ENCODE measurements at regions not wholly inside any gene's neighbourhood (a gene's known extent, or its start where the extent isn't known, plus 50 kb on each side); places are given as distances from the start of the nearest gene placed in this dataset.

DNA sequence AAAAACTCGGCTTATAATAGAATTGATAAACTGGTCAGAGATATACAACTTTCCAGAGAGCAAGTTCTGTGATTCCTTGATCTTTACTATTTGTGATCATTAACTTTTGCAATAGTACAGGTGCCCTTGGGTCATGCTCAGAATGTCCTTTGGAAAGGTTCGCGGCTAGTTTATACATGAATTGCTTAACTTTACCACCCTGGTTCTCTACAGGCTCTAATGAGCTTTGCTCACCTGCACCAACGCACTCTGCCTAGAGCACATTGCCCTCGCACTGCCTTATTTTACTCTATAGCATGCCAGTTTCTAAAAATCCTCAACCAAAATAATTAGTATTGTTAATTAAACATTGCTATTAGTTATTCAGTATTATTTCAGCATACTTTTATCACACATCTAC is 931.2 kb upstream of the KCND2 start:
- ATAC-seq (no peak), DNase-seq (no peak)
- Histone ChIP-seq H3K36me3 (no peaks in the 10 kb centered on the region), H3K27ac (no peak overlapping the region), H3K4me1 (no peaks in the 10 kb centered on the region), H3K4me3 (no peak overlapping the region), H3K27me3 (no peaks in the 10 kb centered on the region), H3K9me3 (peaks cover 0 to 4% (median 0%) of the 10 kb centered on the region in 12 donors)
- intact Hi-C loops (cut with DNase I), result no loop called here
- 91 to 94% (median 92%) methylated on average over 5 of the region's 5 CpGs for WGBS, 4 donors
- TF ChIP-seq, protein P1, sequence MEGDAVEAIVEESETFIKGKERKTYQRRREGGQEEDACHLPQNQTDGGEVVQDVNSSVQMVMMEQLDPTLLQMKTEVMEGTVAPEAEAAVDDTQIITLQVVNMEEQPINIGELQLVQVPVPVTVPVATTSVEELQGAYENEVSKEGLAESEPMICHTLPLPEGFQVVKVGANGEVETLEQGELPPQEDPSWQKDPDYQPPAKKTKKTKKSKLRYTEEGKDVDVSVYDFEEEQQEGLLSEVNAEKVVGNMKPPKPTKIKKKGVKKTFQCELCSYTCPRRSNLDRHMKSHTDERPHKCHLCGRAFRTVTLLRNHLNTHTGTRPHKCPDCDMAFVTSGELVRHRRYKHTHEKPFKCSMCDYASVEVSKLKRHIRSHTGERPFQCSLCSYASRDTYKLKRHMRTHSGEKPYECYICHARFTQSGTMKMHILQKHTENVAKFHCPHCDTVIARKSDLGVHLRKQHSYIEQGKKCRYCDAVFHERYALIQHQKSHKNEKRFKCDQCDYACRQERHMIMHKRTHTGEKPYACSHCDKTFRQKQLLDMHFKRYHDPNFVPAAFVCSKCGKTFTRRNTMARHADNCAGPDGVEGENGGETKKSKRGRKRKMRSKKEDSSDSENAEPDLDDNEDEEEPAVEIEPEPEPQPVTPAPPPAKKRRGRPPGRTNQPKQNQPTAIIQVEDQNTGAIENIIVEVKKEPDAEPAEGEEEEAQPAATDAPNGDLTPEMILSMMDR (IDR thresholded peaks at IDR 0.05), result no peak
- no peak for TF ChIP-seq POLR2A (IDR thresholded peaks at IDR 0.05)

DNA sequence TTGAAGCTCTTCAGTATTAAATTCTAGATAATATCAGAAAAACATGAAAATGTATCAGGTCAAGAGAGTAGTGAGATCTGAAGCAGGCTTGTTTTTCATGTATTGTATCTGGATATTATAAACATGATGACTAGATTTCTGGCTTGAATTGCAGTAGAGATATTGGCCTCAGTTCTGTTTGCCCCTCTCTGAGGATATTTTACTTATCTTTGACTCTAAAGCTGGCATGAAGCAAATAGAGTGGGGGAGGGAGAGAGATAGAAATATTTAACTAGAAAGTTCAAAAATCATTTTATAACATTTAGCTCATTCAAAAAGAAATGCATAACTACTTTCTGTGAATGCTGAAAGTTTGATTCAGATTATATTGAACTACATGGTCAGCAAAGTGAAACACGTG is 929.7 kb upstream of the KCND2 start:
- no peak for ATAC-seq
- intact Hi-C loops (cut with DNase I), result no loop called here
- Histone ChIP-seq H3K36me3 (no peaks in the 10 kb centered on the region), H3K27me3 (no peaks in the 10 kb centered on the region), H3K4me3 (no peak overlapping the region), H3K4me1 (no peaks in the 10 kb centered on the region), H3K27ac (no peak overlapping the region), H3K9me3 (peaks cover 0 to 4% (median 0%) of the 10 kb centered on the region in 12 donors)
- no peak for DNase-seq
- WGBS, 4 donors, result 16 to 27% (median 21%) methylated on average over 1 of the region's 1 CpG
- TF ChIP-seq POLR2A (IDR thresholded peaks at IDR 0.05), result no peak
- TF ChIP-seq, protein P1 (IDR thresholded peaks at IDR 0.05), result no peak

DNA sequence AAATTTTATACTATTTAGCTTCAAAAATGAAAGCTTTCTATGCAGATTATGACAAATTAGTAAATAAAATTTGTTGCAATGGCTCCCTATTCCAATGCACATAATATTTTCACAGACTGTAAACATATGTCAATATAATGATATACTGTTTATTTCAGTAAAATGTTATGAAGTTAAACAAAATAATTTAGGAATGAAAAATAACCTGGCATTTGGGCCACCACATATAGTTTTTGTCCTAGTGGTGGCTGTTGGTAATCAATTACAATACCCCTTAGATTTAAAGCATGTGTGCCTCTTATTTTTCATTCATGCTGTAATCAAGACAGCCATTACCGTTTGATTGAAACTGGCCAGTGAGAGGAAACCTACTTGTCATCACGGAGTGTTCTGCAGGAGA is 928.5 kb upstream of the KCND2 start:
- DNase-seq, result no peak
- Histone ChIP-seq H3K9me3 (peaks cover 0 to 4% (median 0%) of the 10 kb centered on the region in 12 donors), H3K4me3 (no peak overlapping the region), H3K4me1 (no peaks in the 10 kb centered on the region), H3K36me3 (no peaks in the 10 kb centered on the region), H3K27ac (no peak overlapping the region), H3K27me3 (no peaks in the 10 kb centered on the region)
- no peak for ATAC-seq
- TF ChIP-seq POLR2A (IDR thresholded peaks at IDR 0.05), result no peak
- TF ChIP-seq, protein P1 (IDR thresholded peaks at IDR 0.05), result peak in 1 of 12 donors; percentile 23
- intact Hi-C loops (cut with DNase I), result no loop called here
- WGBS, 4 donors, result 41 to 47% (median 46%) methylated on average over 2 of the region's 2 CpGs

DNA sequence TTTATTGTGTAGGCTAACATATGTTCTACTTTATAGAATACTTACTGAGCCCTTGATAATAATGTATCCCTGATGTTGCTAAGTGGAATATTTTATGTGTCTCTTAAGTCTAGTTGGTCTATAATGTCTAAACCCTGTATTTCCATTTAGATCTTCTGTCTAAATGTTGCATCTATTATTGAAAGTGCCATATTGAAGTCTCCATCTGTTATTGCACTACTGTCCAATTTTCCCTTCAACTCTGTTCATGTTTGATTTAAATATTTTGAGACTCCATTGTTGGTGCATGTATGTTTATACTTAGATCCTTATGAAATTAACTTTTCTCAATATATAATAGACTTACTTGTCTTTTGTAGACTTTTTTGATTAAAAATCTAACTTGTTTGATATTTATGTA is 924.5 kb upstream of the KCND2 start:
- no peak overlapping the region for H3K27ac ChIP-seq
- no peaks in the 10 kb centered on the region for H3K4me1 ChIP-seq
- ATAC-seq, result no peak
- intact Hi-C loops (cut with DNase I), result no loop called here
- no peaks in the 10 kb centered on the region for H3K9me3 ChIP-seq
- TF ChIP-seq, protein P1 (IDR thresholded peaks at IDR 0.05), result no peak
- TF ChIP-seq POLR2A (IDR thresholded peaks at IDR 0.05), result no peak
- H3K36me3 ChIP-seq, result no peaks in the 10 kb centered on the region
- H3K27me3 ChIP-seq, result no peaks in the 10 kb centered on the region
- H3K4me3 ChIP-seq, result no peak overlapping the region
- DNase-seq, result no peak

Data from heart left ventricle (tissue), 16 donors.